PFSK-1 (cell line): ENCODE measurements at regions not wholly inside any gene's neighbourhood (a gene's known extent, or its start where the extent isn't known, plus 50 kb on each side); places are given as distances from the start of the nearest gene placed in this dataset.

Experiments used
- FOXP2 ChIP-seq: optimal IDR thresholded peaks from 2 replicates; pipeline ENCODE3; 2011; ENCODE audit warnings: borderline replicate concordance, control low read depth, inconsistent platforms; ENCODE audit not compliant: insufficient read depth; ENCODE audit errors: extremely low read length, extremely low read depth
- POLR2AphosphoS5 ChIP-seq: IDR thresholded peaks from 2 replicates; pipeline ENCODE4 v1.6.1; 2012; ENCODE audit warnings: low read depth, mild to moderate bottlenecking, control low read depth, low read length, moderate library complexity
- SIN3A ChIP-seq: IDR thresholded peaks from 2 replicates; pipeline ENCODE4 v1.6.1; 2012; ENCODE audit warnings: mild to moderate bottlenecking, low read length, moderate library complexity, borderline replicate concordance; ENCODE audit not compliant: insufficient read depth
- TAF1 ChIP-seq: IDR thresholded peaks from 2 replicates; pipeline ENCODE4 v1.6.1; 2012; ENCODE audit warnings: low read length, control low read depth, borderline replicate concordance; ENCODE audit not compliant: insufficient read depth
- TF ChIP-seq, protein P1 (sequence below), 2 experiments: IDR thresholded peaks; 2 replicates each; pipeline versions ENCODE4 v1.6.1 to v1.8.0; 2011 to 2012; ENCODE audit warnings: low read depth in 2 of 2, low read length in 2 of 2, control low read depth in 1 of 2, inconsistent platforms in 1 of 2, mild to moderate bottlenecking in 1 of 2, moderate library complexity in 1 of 2; ENCODE audit not compliant: insufficient read depth in 1 of 2

DNA sequence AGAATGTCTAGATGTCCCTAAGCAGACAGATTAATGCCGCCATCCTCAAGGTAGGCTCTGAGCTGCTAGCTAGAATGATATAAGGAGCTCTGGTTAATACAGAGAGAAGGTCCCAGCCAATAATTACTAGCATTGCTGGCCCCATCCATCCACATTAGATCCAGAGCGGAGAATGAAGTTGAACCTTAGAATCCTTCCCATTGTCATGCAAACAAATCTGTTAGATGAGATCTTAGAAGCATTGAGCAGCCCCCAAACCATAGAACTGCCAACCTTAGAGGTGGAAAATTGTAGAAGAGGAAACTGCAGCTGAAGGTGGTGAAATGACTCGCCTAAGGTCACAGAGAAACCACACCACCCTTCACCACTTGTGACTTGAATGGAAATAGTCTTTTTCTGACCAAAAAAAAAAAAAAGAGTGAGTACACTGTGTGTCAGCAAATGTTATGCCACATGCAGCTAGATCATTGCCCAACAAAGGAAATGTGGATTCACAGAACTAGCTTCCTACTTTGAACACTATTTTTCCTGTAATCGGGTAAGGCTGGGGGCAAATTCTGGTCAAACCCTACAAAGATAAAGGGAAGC, 162.1 kb downstream of the SMIM20 start:
- TF ChIP-seq SIN3A (no peak), TAF1 (no peak), FOXP2 (no peak), POLR2AphosphoS5 (no peak)
- TF ChIP-seq, protein P1, sequence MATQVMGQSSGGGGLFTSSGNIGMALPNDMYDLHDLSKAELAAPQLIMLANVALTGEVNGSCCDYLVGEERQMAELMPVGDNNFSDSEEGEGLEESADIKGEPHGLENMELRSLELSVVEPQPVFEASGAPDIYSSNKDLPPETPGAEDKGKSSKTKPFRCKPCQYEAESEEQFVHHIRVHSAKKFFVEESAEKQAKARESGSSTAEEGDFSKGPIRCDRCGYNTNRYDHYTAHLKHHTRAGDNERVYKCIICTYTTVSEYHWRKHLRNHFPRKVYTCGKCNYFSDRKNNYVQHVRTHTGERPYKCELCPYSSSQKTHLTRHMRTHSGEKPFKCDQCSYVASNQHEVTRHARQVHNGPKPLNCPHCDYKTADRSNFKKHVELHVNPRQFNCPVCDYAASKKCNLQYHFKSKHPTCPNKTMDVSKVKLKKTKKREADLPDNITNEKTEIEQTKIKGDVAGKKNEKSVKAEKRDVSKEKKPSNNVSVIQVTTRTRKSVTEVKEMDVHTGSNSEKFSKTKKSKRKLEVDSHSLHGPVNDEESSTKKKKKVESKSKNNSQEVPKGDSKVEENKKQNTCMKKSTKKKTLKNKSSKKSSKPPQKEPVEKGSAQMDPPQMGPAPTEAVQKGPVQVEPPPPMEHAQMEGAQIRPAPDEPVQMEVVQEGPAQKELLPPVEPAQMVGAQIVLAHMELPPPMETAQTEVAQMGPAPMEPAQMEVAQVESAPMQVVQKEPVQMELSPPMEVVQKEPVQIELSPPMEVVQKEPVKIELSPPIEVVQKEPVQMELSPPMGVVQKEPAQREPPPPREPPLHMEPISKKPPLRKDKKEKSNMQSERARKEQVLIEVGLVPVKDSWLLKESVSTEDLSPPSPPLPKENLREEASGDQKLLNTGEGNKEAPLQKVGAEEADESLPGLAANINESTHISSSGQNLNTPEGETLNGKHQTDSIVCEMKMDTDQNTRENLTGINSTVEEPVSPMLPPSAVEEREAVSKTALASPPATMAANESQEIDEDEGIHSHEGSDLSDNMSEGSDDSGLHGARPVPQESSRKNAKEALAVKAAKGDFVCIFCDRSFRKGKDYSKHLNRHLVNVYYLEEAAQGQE (IDR thresholded peaks at IDR 0.05; ENCODE audit: insufficient read depth in 1 of 2, low read depth in 2 of 2, low read length in 2 of 2) = no peak

DNA sequence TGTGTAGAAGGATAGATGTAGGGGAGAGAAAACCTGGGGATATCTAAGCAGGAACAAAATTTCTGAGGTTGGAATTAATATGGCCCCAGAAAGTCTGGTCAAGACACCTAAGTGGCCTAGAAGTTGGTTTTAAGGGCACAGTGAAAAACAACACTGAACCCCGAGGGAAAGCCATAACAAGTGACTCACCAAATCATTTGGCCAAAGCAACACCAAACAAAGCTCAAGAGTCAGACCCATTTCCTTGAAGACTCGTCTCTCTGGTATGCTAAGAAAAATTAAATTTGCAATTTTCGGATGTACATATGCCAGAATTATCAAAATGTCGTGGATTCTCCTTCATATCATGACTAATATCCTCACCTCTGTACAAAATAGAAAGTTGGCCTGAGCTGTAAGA, 162.9 kb downstream of the SMIM20 start:
- TF ChIP-seq, protein P1 (IDR thresholded peaks at IDR 0.05; ENCODE audit: insufficient read depth in 1 of 2, low read depth in 2 of 2, low read length in 2 of 2) = no peak

DNA sequence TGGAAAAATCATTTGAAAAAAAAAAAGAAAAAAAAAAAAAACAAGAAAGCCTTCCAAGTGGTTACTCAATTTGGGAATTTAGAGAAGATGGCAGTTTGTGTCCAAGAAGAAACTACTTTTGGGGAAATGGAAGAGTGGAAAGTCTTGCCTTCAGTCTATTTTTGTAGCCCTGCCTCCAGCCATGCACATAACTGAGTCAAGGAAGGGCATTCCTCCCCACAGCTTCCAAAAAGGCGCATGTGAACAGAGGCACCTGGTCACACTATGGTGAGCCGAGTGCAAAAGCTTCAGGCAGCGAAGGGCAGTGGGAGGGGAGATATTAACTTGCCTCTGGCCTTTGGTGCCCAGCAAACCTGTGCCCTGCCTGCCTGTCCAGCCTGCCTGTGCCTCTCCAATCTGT, 163.7 kb downstream of the SMIM20 start:
- TF ChIP-seq, protein P1 (IDR thresholded peaks at IDR 0.05; ENCODE audit: insufficient read depth in 1 of 2, low read depth in 2 of 2, low read length in 2 of 2) = no peak
- TF ChIP-seq FOXP2 (no peak), SIN3A (no peak), TAF1 (no peak), POLR2AphosphoS5 (no peak)

- TF ChIP-seq SIN3A (no peak), FOXP2 (no peak), TAF1 (no peak)
Measured at GRCh38 chr4:26080870-26081628, 167.0 kb downstream of the SMIM20 start.

- TF ChIP-seq, protein P1 (IDR thresholded peaks at IDR 0.05; ENCODE audit: insufficient read depth in 1 of 2, low read depth in 2 of 2, low read length in 2 of 2) = no peak
- TF ChIP-seq TAF1 (no peak), POLR2AphosphoS5 (no peak), SIN3A (no peak), FOXP2 (no peak)
Measured at GRCh38 chr4:26081795-26082498, 167.9 kb downstream of the SMIM20 start.
